Fibroblast of pulmonary artery (primary cell): ENCODE measurements at regions not wholly inside any gene's neighbourhood (a gene's known extent, or its start where the extent isn't known, plus 50 kb on each side); places are given as distances from the start of the nearest gene placed in this dataset.
"Not testable (repeated sequence)": the region's sequence is repeated elsewhere in the genome, so short reads cannot be mapped to it uniquely, and the experiment has no call there.

Source experiments
- DNase-seq: peaks from one replicate; pipeline ENCODE4 v3.0.0-alpha.2; 2010; ENCODE audit warnings: low read depth
- H3K4me3 ChIP-seq: replicated peaks from 2 replicates; pipeline ENCODE4 v1.5.1; 2011; ENCODE audit warnings: low read depth, mild to moderate bottlenecking, control low read depth, low read length, moderate library complexity
- TF ChIP-seq, protein P1 (sequence below): IDR thresholded peaks from 2 replicates; pipeline ENCODE4 v1.5.1; 2011; ENCODE audit warnings: mild to moderate bottlenecking, control low read depth, low read length, inconsistent platforms; ENCODE audit errors: missing control alignments

DNA sequence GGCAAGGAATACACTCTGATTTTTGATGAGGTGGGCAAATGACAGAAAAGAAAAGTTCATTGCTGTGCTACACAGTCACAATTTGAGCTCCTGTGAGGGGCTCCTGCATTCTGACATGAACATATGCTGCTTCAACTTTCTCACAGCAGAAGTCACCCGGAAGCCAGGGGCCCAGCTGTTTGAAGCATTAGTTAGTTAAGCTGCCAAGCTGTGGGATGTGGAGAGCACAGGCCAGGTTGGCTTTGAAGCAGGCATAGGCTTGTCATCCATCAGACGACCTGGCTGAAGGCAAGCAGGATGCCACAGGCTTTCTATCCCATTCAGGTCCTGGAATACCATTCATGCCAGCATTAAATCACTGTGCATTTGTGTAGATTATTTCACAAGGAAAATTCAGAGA is 63.1 kb downstream of the MTNR1B start:
- DNase-seq = no peak
- TF ChIP-seq, protein P1, sequence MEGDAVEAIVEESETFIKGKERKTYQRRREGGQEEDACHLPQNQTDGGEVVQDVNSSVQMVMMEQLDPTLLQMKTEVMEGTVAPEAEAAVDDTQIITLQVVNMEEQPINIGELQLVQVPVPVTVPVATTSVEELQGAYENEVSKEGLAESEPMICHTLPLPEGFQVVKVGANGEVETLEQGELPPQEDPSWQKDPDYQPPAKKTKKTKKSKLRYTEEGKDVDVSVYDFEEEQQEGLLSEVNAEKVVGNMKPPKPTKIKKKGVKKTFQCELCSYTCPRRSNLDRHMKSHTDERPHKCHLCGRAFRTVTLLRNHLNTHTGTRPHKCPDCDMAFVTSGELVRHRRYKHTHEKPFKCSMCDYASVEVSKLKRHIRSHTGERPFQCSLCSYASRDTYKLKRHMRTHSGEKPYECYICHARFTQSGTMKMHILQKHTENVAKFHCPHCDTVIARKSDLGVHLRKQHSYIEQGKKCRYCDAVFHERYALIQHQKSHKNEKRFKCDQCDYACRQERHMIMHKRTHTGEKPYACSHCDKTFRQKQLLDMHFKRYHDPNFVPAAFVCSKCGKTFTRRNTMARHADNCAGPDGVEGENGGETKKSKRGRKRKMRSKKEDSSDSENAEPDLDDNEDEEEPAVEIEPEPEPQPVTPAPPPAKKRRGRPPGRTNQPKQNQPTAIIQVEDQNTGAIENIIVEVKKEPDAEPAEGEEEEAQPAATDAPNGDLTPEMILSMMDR = no peak
- no peak overlapping the region for H3K4me3 ChIP-seq

DNA sequence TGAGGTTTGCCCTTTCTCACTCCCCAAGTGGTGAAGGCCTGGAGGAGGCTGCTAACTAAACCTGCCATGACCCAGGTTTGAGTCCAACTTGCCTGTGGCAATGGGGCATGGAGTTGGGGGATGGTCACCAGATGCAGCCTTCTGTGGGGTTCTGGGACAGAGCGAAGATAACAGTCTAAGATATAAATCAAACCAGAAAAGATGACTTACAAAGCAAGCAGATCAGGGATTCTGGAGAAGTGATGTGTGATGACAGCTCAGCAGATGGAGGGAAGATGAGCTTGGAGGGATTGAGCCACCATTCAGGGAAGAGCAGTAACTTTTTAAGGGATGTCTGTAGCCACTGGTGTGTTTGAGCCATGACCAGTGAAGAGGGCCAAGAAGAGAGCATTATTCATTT is 63.6 kb downstream of the MTNR1B start:
- no peak overlapping the region for H3K4me3 ChIP-seq
- DNase-seq = no peak
- TF ChIP-seq, protein P1 = no peak

DNA sequence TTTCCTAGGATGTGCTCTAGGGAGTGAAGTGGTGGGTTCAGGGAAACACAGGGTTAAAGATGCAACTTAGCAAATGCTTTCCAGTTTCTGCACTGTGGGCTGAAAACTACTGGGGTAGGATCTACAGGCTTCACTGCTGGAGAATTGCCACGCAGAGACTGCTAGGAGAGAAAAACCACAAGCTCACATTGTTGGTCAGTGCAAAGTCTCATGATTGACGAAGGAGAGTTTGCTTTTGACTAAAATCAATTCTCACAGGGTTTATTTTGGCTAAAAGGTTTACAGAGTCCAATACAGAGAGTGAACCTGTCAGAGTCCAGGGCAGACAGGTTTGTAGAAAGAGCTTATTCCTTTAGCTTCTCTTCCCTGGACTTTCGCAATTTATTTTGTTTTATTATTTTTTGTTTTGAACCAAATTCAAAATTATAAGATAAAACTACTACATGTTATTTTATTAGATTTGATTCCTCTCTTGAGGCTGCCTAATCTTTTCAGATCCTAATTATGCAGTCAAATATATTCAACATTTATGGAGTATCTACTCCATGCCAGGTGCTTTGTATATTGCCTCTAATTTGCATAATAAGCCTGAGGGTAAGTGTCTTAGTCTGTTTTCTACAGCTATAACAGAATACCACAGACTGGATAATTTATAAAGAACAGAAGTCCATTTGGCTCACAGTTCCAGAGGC is 64.7 kb downstream of the MTNR1B start:
- TF ChIP-seq, protein P1 = no peak
- H3K4me3 ChIP-seq = no peak overlapping the region
- no peak for DNase-seq

DNA sequence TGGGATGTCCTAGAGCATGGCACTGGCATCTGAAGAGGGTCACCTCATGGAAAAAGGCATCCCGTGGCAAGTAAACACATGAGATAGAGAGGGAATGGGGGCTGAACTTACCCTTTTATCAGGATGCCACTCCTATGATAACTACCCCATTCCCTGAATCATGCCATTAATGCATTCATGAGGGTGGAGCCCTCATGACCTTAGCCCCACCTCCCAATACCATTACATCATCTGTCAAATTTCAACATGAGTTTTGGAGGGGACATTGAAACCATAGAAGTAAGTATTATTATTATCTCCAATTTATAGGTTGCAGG is 65.2 kb downstream of the MTNR1B start:
- no peak overlapping the region for H3K4me3 ChIP-seq
- DNase-seq = no peak
- TF ChIP-seq, protein P1 = no peak

DNA sequence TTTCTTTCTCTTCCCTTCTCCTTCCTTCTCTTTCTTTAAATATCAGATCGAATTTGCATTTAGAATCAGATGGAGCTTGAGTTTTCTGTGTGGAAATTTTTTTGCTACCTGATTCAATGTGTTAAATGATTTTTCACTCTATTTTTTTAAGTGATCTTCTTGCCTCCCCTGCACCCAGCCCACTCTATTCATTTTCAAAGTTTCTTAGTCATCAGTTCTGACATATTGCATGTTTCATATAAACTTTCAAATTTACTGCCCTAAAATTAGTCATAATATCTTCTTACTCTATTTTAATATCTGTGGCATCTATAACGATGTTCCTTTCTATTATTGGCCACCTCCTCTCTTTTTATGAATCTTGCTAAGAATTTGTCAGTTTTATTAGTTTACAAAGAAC is 69.1 kb downstream of the MTNR1B start:
- DNase-seq = no peak
- TF ChIP-seq, protein P1 = no peak
- H3K4me3 ChIP-seq = no peak overlapping the region

DNA sequence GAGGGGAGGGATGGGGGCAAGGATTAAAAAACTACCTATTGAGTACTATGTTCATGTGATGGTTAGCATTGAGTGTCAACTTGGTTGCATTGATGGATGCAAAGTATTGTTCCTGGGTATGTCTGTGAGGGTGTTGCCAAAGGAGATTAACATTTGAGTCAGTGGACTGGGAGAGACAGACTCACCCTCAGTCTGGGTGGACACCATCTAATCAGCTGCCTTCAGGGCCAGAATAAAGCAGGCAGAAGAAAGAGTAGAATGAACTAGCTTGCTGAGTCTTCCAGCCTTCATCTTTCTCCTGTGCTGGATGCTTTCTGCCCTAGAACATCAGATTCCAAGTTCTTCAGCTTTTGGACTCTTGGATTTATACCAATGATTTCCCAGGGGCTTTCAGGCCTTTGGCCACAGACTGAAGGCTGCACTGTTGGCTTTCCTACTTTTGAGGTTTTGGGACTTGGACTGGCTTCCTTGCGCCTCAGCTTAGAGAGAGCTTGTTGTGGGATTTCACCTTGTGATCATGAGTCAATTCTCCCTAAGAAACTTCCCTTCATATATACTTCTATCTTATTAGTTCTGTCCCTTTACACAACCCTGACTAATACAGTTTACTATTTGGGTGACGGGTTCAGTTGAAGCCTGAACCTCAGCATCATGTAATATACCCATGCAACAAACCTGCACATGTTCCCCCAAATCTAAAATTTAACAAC is 70.2 kb downstream of the MTNR1B start:
- no peak overlapping the region for H3K4me3 ChIP-seq
- TF ChIP-seq, protein P1 = no peak
- DNase-seq = no peak

DNA sequence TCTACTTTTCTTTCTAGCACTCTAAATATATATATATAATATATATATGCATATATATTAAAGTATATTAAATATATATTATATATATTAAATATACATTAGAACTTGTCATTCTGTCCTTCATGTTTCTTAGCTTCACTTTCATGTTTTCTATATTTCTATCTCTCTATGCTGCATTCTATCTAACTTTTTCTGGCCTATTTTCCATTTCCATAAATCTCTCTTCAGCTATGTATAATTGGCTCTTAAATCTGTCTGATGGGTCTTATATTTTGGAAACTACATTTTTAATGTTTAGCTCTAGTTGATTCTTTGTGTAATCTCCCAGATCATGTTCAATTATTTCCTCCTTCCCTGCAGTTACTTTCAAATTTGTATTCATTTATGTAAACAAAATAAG is 72.2 kb downstream of the MTNR1B start:
- DNase-seq = no peak
- TF ChIP-seq, protein P1 = no peak
- H3K4me3 ChIP-seq = no peak overlapping the region

DNA sequence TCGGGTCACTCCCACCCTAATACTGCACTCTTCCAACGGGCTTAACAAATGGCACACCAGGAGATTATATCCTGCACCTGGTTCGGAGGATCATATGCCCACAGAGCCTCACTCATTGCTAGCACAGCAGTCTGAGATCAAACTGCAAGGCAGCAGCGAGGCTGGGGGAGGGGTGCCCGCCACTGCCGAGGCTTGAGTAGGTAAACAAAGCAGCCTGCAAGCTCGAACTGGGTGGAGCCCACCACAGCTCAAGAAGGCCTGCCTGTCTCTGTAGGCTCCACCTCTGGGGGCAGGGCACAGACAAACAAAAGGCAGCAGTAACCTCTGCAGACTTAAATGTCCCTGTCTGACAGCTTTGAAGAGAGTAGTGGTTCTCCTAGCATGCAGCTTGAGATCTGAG is 73.7 kb downstream of the MTNR1B start:
- not testable (repeated sequence) for H3K4me3 ChIP-seq, DNase-seq
